HG02763 (cell line): ENCODE measurements at regions not wholly inside any gene's neighbourhood (a gene's known extent, or its start where the extent isn't known, plus 50 kb on each side); places are given as distances from the start of the nearest gene placed in this dataset.

Source experiments
- ATAC-seq: cut with Tn5 transposase; IDR thresholded peaks from one replicate; pipeline ENCODE4 v1.9.1; 2021; ENCODE audit warnings: mild to moderate bottlenecking, moderate library complexity; ENCODE audit not compliant: unreplicated experiment

GRCh38 chr10:92790440-92790839, 57.9 kb upstream of the EXOC6 start:
- ATAC-seq, result no peak

- no peak for ATAC-seq
Measured at GRCh38 chr10:92792661-92793060, 55.7 kb upstream of the EXOC6 start.
